Fibroblast of lung (primary cell): ENCODE measurements at regions not wholly inside any gene's neighbourhood (a gene's known extent, or its start where the extent isn't known, plus 50 kb on each side); places are given as distances from the start of the nearest gene placed in this dataset.

ENCODE experiments used
- DNase-seq, 2 donors: peaks; one replicate each; pipeline versions ENCODE4 v3.0.0 to v3.0.0-alpha.2; 2010; ENCODE audit warnings: low read depth in 2 of 2
- H2AFZ ChIP-seq: 2 replicates; pipeline ENCODE4 v1.5.1; 2012; ENCODE audit warnings: low read length, control low read depth, inconsistent platforms
- H3K27ac ChIP-seq: 2 replicates; pipeline ENCODE4 v1.5.1; 2011; ENCODE audit warnings: low read length, control low read depth; ENCODE audit not compliant: insufficient read depth
- H3K27me3 ChIP-seq: 2 replicates; pipeline ENCODE4 v1.5.1; 2011; ENCODE audit warnings: mild to moderate bottlenecking, low read length; ENCODE audit not compliant: control insufficient read depth, insufficient read depth
- H3K36me3 ChIP-seq: 2 replicates; pipeline ENCODE4 v1.5.1; 2011; ENCODE audit warnings: low read length; ENCODE audit not compliant: control insufficient read depth, insufficient read depth
- H3K4me1 ChIP-seq: 2 replicates; pipeline ENCODE4 v1.5.1; 2011; ENCODE audit warnings: low read length; ENCODE audit not compliant: control insufficient read depth, insufficient read depth; ENCODE audit errors: extremely low read depth
- H3K4me2 ChIP-seq: 2 replicates; pipeline ENCODE4 v1.5.1; 2011; ENCODE audit warnings: low read length, control low read depth; ENCODE audit not compliant: insufficient read depth; ENCODE audit errors: extremely low read depth
- H3K4me3 ChIP-seq, 4 experiments: fragments of 200-600 bp in 1 of 4; sonication (generic) in 1 of 4; replicated peaks in 1 of 4; 2 replicates each; pipeline ENCODE4 v1.5.1; 2011 to 2016; ENCODE audit warnings: low read length in 4 of 4, low read depth in 3 of 4, mild to moderate bottlenecking in 3 of 4, control low read depth in 2 of 4, inconsistent platforms in 1 of 4, mixed read lengths in 1 of 4; ENCODE audit not compliant: insufficient read depth in 1 of 4; ENCODE audit errors: control extremely low read depth in 1 of 4
- H3K79me2 ChIP-seq: 2 replicates; pipeline ENCODE4 v1.5.1; 2012; ENCODE audit warnings: mild to moderate bottlenecking, low read length, inconsistent platforms; ENCODE audit not compliant: control insufficient read depth, insufficient read depth
- H3K9ac ChIP-seq: 2 replicates; pipeline ENCODE4 v1.5.1; 2011; ENCODE audit warnings: mild to moderate bottlenecking, low read length, control low read depth; ENCODE audit not compliant: insufficient read depth
- H3K9me3 ChIP-seq: 2 replicates; pipeline ENCODE4 v1.5.1; 2012; ENCODE audit warnings: low read depth, low read length; ENCODE audit not compliant: control insufficient read depth, insufficient read depth
- H4K20me1 ChIP-seq: 2 replicates; pipeline ENCODE4 v1.5.1; 2011; ENCODE audit warnings: low read length; ENCODE audit not compliant: control insufficient read depth, insufficient read depth; ENCODE audit errors: extremely low read depth
- EZH2 ChIP-seq: IDR thresholded peaks from 2 replicates; pipeline ENCODE4 v1.5.1; 2012; ENCODE audit warnings: low read length, control low read depth, mild to moderate bottlenecking; ENCODE audit errors: missing control alignments
- TF ChIP-seq, protein P1 (sequence below), 2 donors: IDR thresholded peaks in 1 of 2; conservative IDR thresholded peaks in 1 of 2; 1 replicate in 1 of 2; 2 replicates in 1 of 2; pipeline ENCODE4 v1.5.1; 2011 to 2012; ENCODE audit warnings: low read length in 2 of 2, control low read depth in 1 of 2, inconsistent platforms in 1 of 2, low read depth in 1 of 2, mild to moderate bottlenecking in 1 of 2

DNA sequence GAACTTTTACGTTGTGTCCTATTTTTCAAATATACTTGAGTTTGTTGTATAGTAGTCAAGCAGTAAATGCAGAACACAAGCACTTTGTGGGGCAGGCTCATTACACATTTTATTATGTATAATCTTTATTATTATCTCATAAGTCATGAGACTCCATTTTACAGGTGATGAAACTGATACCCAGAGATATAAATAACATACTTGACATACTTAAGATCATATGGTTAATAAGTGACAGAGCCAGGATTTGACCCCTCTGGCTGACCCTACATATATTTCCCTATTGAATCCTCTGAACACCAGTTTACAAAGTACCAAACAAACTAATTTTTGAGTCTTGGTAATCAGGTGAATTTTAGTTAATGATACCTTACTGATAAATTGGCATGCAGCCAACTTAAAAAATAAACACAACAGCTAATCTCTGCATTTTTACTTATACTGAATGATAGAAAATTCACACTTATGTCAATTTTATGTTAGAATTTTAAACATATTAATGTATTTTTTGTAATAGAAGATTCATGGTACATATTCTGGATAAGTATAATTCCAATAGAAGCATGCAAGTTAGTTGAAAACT lies 305.0 kb upstream of the MEF2C start:
- H3K27me3 ChIP-seq = no peaks in the 10 kb centered on the region
- no peak overlapping the region for H2AFZ ChIP-seq
- H3K9ac ChIP-seq = no peak overlapping the region
- no peak overlapping the region for H3K4me2 ChIP-seq
- no peaks in the 10 kb centered on the region for H3K4me1 ChIP-seq
- no peak for DNase-seq
- no peaks in the 10 kb centered on the region for H3K9me3 ChIP-seq
- no peaks in the 10 kb centered on the region for H4K20me1 ChIP-seq
- no peak overlapping the region for H3K4me3 ChIP-seq
- no peak overlapping the region for H3K27ac ChIP-seq
- no peaks in the 10 kb centered on the region for H3K79me2 ChIP-seq
- H3K36me3 ChIP-seq = no peaks in the 10 kb centered on the region
- TF ChIP-seq EZH2 = no peak
- TF ChIP-seq, protein P1, sequence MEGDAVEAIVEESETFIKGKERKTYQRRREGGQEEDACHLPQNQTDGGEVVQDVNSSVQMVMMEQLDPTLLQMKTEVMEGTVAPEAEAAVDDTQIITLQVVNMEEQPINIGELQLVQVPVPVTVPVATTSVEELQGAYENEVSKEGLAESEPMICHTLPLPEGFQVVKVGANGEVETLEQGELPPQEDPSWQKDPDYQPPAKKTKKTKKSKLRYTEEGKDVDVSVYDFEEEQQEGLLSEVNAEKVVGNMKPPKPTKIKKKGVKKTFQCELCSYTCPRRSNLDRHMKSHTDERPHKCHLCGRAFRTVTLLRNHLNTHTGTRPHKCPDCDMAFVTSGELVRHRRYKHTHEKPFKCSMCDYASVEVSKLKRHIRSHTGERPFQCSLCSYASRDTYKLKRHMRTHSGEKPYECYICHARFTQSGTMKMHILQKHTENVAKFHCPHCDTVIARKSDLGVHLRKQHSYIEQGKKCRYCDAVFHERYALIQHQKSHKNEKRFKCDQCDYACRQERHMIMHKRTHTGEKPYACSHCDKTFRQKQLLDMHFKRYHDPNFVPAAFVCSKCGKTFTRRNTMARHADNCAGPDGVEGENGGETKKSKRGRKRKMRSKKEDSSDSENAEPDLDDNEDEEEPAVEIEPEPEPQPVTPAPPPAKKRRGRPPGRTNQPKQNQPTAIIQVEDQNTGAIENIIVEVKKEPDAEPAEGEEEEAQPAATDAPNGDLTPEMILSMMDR (conservative IDR thresholded peaks at IDR 0.05 in 1 of 2, IDR thresholded peaks at IDR 0.05 in 1 of 2; ENCODE audit: low read depth in 1 of 2, low read length in 2 of 2) = no peak

DNA sequence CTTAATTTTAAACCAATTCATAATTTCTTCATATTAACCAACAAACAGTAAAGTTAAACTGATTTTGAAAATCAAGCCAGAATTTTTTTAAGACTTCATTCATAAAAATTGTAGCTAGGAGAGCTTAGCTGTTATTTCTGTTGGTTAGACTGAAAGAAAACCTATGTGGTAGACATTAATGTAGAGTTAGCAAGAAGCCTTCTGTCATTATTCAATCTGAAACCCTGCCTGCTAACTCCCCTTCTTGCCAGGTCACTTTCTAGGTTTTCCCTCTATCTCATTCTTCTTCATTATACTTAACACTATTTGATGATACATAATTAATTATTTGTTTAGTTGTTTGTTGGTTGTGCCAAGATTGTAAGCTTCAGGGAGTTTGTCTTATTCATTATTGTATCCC lies 304.3 kb upstream of the MEF2C start:
- Histone ChIP-seq H4K20me1 (no peaks in the 10 kb centered on the region), H3K27ac (no peak overlapping the region), H2AFZ (no peak overlapping the region), H3K36me3 (no peaks in the 10 kb centered on the region), H3K9ac (no peak overlapping the region), H3K27me3 (no peaks in the 10 kb centered on the region), H3K79me2 (no peaks in the 10 kb centered on the region), H3K4me2 (no peak overlapping the region), H3K4me3 (no peak overlapping the region), H3K4me1 (no peaks in the 10 kb centered on the region), H3K9me3 (no peaks in the 10 kb centered on the region)
- TF ChIP-seq EZH2 = no peak
- TF ChIP-seq, protein P1 (conservative IDR thresholded peaks at IDR 0.05 in 1 of 2, IDR thresholded peaks at IDR 0.05 in 1 of 2; ENCODE audit: low read depth in 1 of 2, low read length in 2 of 2) = no peak
- no peak for DNase-seq

DNA sequence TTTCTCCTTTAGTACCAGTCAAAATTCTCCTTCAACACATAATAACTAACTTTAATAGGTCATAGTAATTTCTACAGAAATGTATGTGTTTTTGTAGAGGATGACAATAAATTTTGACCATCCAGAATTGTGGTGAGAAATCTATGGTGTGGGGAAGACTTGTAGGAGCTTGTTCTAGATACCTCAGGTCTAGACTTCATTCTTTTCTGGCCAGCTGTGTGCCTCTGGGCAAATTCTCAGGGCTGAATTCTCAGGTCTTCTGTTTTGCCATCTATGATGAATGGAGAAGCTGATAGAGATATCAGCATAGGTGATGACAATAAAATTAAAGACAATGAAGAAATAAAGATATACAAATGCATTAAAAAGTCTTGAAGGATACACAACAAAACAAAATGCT lies 298.6 kb upstream of the MEF2C start:
- DNase-seq = no peak
- H3K9me3 ChIP-seq = no peaks in the 10 kb centered on the region
- no peaks in the 10 kb centered on the region for H3K4me1 ChIP-seq
- H2AFZ ChIP-seq = no peak overlapping the region
- H3K4me2 ChIP-seq = no peak overlapping the region
- TF ChIP-seq, protein P1 (conservative IDR thresholded peaks at IDR 0.05 in 1 of 2, IDR thresholded peaks at IDR 0.05 in 1 of 2; ENCODE audit: low read depth in 1 of 2, low read length in 2 of 2) = no peak
- TF ChIP-seq EZH2 = no peak
- no peaks in the 10 kb centered on the region for H3K79me2 ChIP-seq
- no peak overlapping the region for H3K27ac ChIP-seq
- no peaks in the 10 kb centered on the region for H4K20me1 ChIP-seq
- H3K9ac ChIP-seq = no peak overlapping the region
- H3K36me3 ChIP-seq = no peaks in the 10 kb centered on the region
- no peak overlapping the region for H3K4me3 ChIP-seq
- H3K27me3 ChIP-seq = no peaks in the 10 kb centered on the region
